Neuronal stem cell (in vitro differentiated cells): ENCODE measurements at regions not wholly inside any gene's neighbourhood (a gene's known extent, or its start where the extent isn't known, plus 50 kb on each side); places are given as distances from the start of the nearest gene placed in this dataset.
"Not testable (repeated sequence)": the region's sequence is repeated elsewhere in the genome, so short reads cannot be mapped to it uniquely, and the experiment has no call there.

Experiments used
- DNase-seq: peaks from one replicate; pipeline ENCODE4 v3.0.0-alpha.2; 2013; ENCODE audit warnings: low spot score
- H2AFZ ChIP-seq: one replicate; pipeline ENCODE4 v1.6.1; 2013; ENCODE audit warnings: mild to moderate bottlenecking, low read length, inconsistent platforms
- H2AK5ac ChIP-seq: 2 replicates; pipeline ENCODE4 v1.6.1; 2013; ENCODE audit warnings: low read depth, mild to moderate bottlenecking, inconsistent platforms, low read length, moderate library complexity, mixed read lengths
- H2BK120ac ChIP-seq: 2 replicates; pipeline ENCODE4 v1.6.1; 2013; ENCODE audit warnings: low read depth, mild to moderate bottlenecking, inconsistent platforms, low read length, moderate library complexity, mixed read lengths
- H2BK12ac ChIP-seq: one replicate; pipeline ENCODE4 v1.6.1; 2013; ENCODE audit warnings: low read length, inconsistent platforms
- H2BK15ac ChIP-seq: 2 replicates; pipeline ENCODE4 v1.6.1; 2013; ENCODE audit warnings: mild to moderate bottlenecking, low read length, inconsistent platforms, mixed read lengths
- H2BK5ac ChIP-seq: one replicate; pipeline ENCODE4 v1.6.1; 2013; ENCODE audit warnings: inconsistent platforms, mild to moderate bottlenecking, low read length, moderate library complexity
- H3K14ac ChIP-seq: one replicate; pipeline ENCODE4 v1.6.1; 2013; ENCODE audit warnings: low read length, inconsistent platforms
- H3K18ac ChIP-seq: 2 replicates; pipeline ENCODE4 v1.6.1; 2013; ENCODE audit warnings: low read length, inconsistent platforms
- H3K23ac ChIP-seq: 2 replicates; pipeline ENCODE4 v1.6.1; 2013; ENCODE audit warnings: low read depth, mild to moderate bottlenecking, mixed read lengths, low read length, inconsistent platforms; ENCODE audit not compliant: poor library complexity
- H3K27ac ChIP-seq: replicated peaks from 3 replicates; pipeline ENCODE4 v1.5.1; 2013; ENCODE audit warnings: low read length, inconsistent platforms
- H3K27me3 ChIP-seq, 3 experiments: 2 replicates each; pipeline ENCODE4 v1.6.1; 2013; ENCODE audit warnings: low read length in 3 of 3, mild to moderate bottlenecking in 2 of 3, inconsistent platforms in 1 of 3, low read depth in 1 of 3, mixed read lengths in 1 of 3, moderate library complexity in 1 of 3; ENCODE audit not compliant: control insufficient read depth in 3 of 3, insufficient read depth in 3 of 3
- H3K36me3 ChIP-seq, 2 donors: replicated peaks in 1 of 2; 2 replicates each; pipeline ENCODE4 v1.6.1; 2013; ENCODE audit warnings: low read length in 2 of 2; ENCODE audit not compliant: control insufficient read depth in 2 of 2, insufficient read depth in 2 of 2
- H3K4ac ChIP-seq: 2 replicates; pipeline ENCODE4 v1.6.1; 2013; ENCODE audit warnings: inconsistent platforms, mild to moderate bottlenecking, low read length, moderate library complexity
- H3K4me1 ChIP-seq, 2 donors: 1 replicate in 1 of 2; 2 replicates in 1 of 2; pipeline ENCODE4 v1.6.1; 2013; ENCODE audit warnings: low read length in 2 of 2, low read depth in 1 of 2; ENCODE audit not compliant: control insufficient read depth in 2 of 2, insufficient read depth in 1 of 2
- H3K4me2 ChIP-seq: one replicate; pipeline ENCODE4 v1.6.1; 2013; ENCODE audit warnings: mild to moderate bottlenecking, low read length, inconsistent platforms; ENCODE audit not compliant: insufficient read depth, poor library complexity, severe bottlenecking
- H3K4me3 ChIP-seq, 2 donors: 2 replicates each; pipeline ENCODE4 v1.5.1; 2013; ENCODE audit warnings: low read length in 2 of 2, mild to moderate bottlenecking in 2 of 2, inconsistent platforms in 1 of 2, moderate library complexity in 1 of 2
- H3K79me1 ChIP-seq: one replicate; pipeline ENCODE4 v1.6.1; 2013; ENCODE audit warnings: low read depth, mild to moderate bottlenecking, inconsistent platforms, low read length, moderate library complexity
- H3K9ac ChIP-seq: one replicate; pipeline ENCODE4 v1.6.1; 2013; ENCODE audit warnings: mild to moderate bottlenecking, low read depth, low read length, inconsistent platforms; ENCODE audit not compliant: poor library complexity
- H3K9me3 ChIP-seq, 2 donors: replicated peaks in 1 of 2; 2 replicates each; pipeline versions ENCODE3 to v1.6.1; 2013; ENCODE audit warnings: low read length in 2 of 2, mild to moderate bottlenecking in 2 of 2, inconsistent platforms in 1 of 2, low read depth in 1 of 2, mixed read lengths in 1 of 2, moderate library complexity in 1 of 2; ENCODE audit not compliant: control insufficient read depth in 2 of 2, insufficient read depth in 1 of 2
- H4K8ac ChIP-seq: one replicate; pipeline ENCODE4 v1.6.1; 2013; ENCODE audit warnings: low read depth, mild to moderate bottlenecking, inconsistent platforms, low read length, moderate library complexity
- H4K91ac ChIP-seq: one replicate; pipeline ENCODE4 v1.6.1; 2013; ENCODE audit warnings: low read length, low read depth, mild to moderate bottlenecking, inconsistent platforms; ENCODE audit not compliant: poor library complexity
- WGBS, 2 donors: extraction: QIAGEN DNeasy Blood & Tissue Kit; methylation state at CpG; one replicate each; pipeline ENCODE4 v1.1.7; 2013; ENCODE audit warnings: missing lambda C conversion rate in 2 of 2, mixed read lengths in 1 of 2; ENCODE audit not compliant: insufficient read length in 2 of 2, insufficient replicate concordance in 1 of 2; ENCODE audit errors: extremely low coverage in 2 of 2; 5-methylcytosine and 5-hydroxymethylcytosine counted together

- not testable (repeated sequence) for H3K4me1 ChIP-seq, H3K9me3 ChIP-seq, DNase-seq, H2BK12ac ChIP-seq, H2AFZ ChIP-seq, H3K36me3 ChIP-seq, H2AK5ac ChIP-seq, H3K27me3 ChIP-seq, H2BK120ac ChIP-seq, H3K27ac ChIP-seq, H3K4me2 ChIP-seq, H3K4ac ChIP-seq, H3K14ac ChIP-seq, H3K4me3 ChIP-seq, H2BK5ac ChIP-seq, H4K91ac ChIP-seq, H3K79me1 ChIP-seq, H3K18ac ChIP-seq, H4K8ac ChIP-seq, H3K9ac ChIP-seq, H3K23ac ChIP-seq, H2BK15ac ChIP-seq
- no CpG with 5 or more reads among the region's 9 CpGs for WGBS, 2 donors
Observed at GRCh38 chr20:12857643-12858042, 151.1 kb upstream of the SPTLC3 start.

- Histone ChIP-seq H3K9me3 (no peaks in the 10 kb centered on the region), H2AFZ (no peak overlapping the region), H2BK15ac (no peak overlapping the region), H4K91ac (no peak overlapping the region), H3K18ac (no peak overlapping the region), H3K23ac (no peak overlapping the region), H4K8ac (no peak overlapping the region), H3K4me2 (no peak overlapping the region), H3K4me3 (no peak overlapping the region), H3K79me1 (no peaks in the 10 kb centered on the region), H2BK12ac (no peak overlapping the region), H3K27ac (no peak overlapping the region), H3K36me3 (no peaks in the 10 kb centered on the region), H3K27me3 (peaks cover 0 to 2% (median 0%) of the 10 kb centered on the region in 3 experiments), H3K4me1 (no peaks in the 10 kb centered on the region), H3K14ac (no peak overlapping the region), H2BK5ac (no peak overlapping the region), H2AK5ac (no peak overlapping the region), H2BK120ac (no peak overlapping the region), H3K4ac (no peak overlapping the region), H3K9ac (no peak overlapping the region)
- DNase-seq, result no peak
Observed at GRCh38 chr20:12860619-12861247, 148.0 kb upstream of the SPTLC3 start.

- H2BK120ac ChIP-seq, result no peak overlapping the region
- H3K27me3 ChIP-seq, result no peaks in the 10 kb centered on the region
- no peak overlapping the region for H3K4ac ChIP-seq
- H3K79me1 ChIP-seq, result no peaks in the 10 kb centered on the region
- H3K4me2 ChIP-seq, result no peak overlapping the region
- H2BK15ac ChIP-seq, result no peak overlapping the region
- no peak overlapping the region for H2AFZ ChIP-seq
- H3K4me1 ChIP-seq, result no peaks in the 10 kb centered on the region
- H3K9me3 ChIP-seq, result no peaks in the 10 kb centered on the region
- no peak overlapping the region for H3K18ac ChIP-seq
- H3K27ac ChIP-seq, result no peak overlapping the region
- no CpG with 5 or more reads among the region's 1 CpG for WGBS, 2 donors
- H2AK5ac ChIP-seq, result no peak overlapping the region
- H2BK5ac ChIP-seq, result no peak overlapping the region
- no peak overlapping the region for H3K4me3 ChIP-seq
- H3K14ac ChIP-seq, result no peak overlapping the region
- no peak overlapping the region for H3K23ac ChIP-seq
- no peak for DNase-seq
- no peak overlapping the region for H3K9ac ChIP-seq
- H4K8ac ChIP-seq, result no peak overlapping the region
- no peaks in the 10 kb centered on the region for H3K36me3 ChIP-seq
- H4K91ac ChIP-seq, result no peak overlapping the region
- no peak overlapping the region for H2BK12ac ChIP-seq
Observed at GRCh38 chr20:12869669-12870068, 139.1 kb upstream of the SPTLC3 start.

- H2AFZ ChIP-seq, result no peak overlapping the region
Observed at GRCh38 chr20:12870588-12870987, 138.2 kb upstream of the SPTLC3 start.

More at GRCh38 chr20:12870588-12870987, 138.2 kb upstream of the SPTLC3 start:
- Histone ChIP-seq H3K4ac (no peak overlapping the region), H3K18ac (no peak overlapping the region), H3K79me1 (no peaks in the 10 kb centered on the region), H3K27me3 (no peaks in the 10 kb centered on the region), H3K23ac (no peak overlapping the region), H3K9me3 (no peaks in the 10 kb centered on the region), H2BK12ac (no peak overlapping the region), H4K91ac (no peak overlapping the region), H2BK120ac (no peak overlapping the region), H2BK5ac (no peak overlapping the region), H3K4me1 (no peaks in the 10 kb centered on the region), H3K9ac (no peak overlapping the region), H2AK5ac (no peak overlapping the region), H2BK15ac (no peak overlapping the region), H3K36me3 (no peaks in the 10 kb centered on the region), H3K14ac (no peak overlapping the region), H3K4me3 (no peak overlapping the region), H3K27ac (no peak overlapping the region), H4K8ac (no peak overlapping the region), H3K4me2 (no peak overlapping the region)
- no peak for DNase-seq
- no CpG with 5 or more reads among the region's 2 CpGs for WGBS, 2 donors
